Endodermal cell (in vitro differentiated cells): ENCODE measurements at regions not wholly inside any gene's neighbourhood (a gene's known extent, or its start where the extent isn't known, plus 50 kb on each side); places are given as distances from the start of the nearest gene placed in this dataset.

ENCODE experiments used
- DNase-seq: peaks from one replicate; pipeline ENCODE4 v3.0.0-alpha.2; 2017
- H3K27ac ChIP-seq: 2 replicates; pipeline ENCODE4 v1.5.1; 2013; ENCODE audit warnings: mild to moderate bottlenecking, low read depth, low read length, moderate library complexity
- H3K27me3 ChIP-seq: 2 replicates; pipeline ENCODE4 v1.6.1; 2013; ENCODE audit warnings: mild to moderate bottlenecking, low read length, moderate library complexity; ENCODE audit not compliant: insufficient read depth, control insufficient read depth, poor library complexity, severe bottlenecking
- H3K36me3 ChIP-seq: 2 replicates; pipeline ENCODE4 v1.7.0; 2013; ENCODE audit warnings: mild to moderate bottlenecking, low read length, moderate library complexity; ENCODE audit not compliant: control insufficient read depth, insufficient read depth
- H3K4me1 ChIP-seq: one replicate; pipeline ENCODE4 v1.7.0; 2013; ENCODE audit warnings: low read length; ENCODE audit not compliant: control insufficient read depth, insufficient read depth
- H3K4me3 ChIP-seq: 2 replicates; pipeline ENCODE4 v1.5.1; 2013; ENCODE audit warnings: mild to moderate bottlenecking, low read length, moderate library complexity
- H3K9ac ChIP-seq: 2 replicates; pipeline ENCODE4 v1.6.1; 2013; ENCODE audit warnings: mild to moderate bottlenecking, low read length, moderate library complexity; ENCODE audit not compliant: poor library complexity, severe bottlenecking; ENCODE audit errors: extremely low read depth
- H3K9me3 ChIP-seq: 2 replicates; pipeline ENCODE4 v1.6.1; 2013; ENCODE audit warnings: mild to moderate bottlenecking, low read length, moderate library complexity; ENCODE audit not compliant: control insufficient read depth
- H3K27ac Mint-ChIP-seq: 2 replicates; pipeline ENCODE4 v1.8.0; 2020; ENCODE audit warnings: mixed read lengths
- H3K27me3 Mint-ChIP-seq: 2 replicates; pipeline ENCODE4 v1.8.0; 2021; ENCODE audit warnings: mild to moderate bottlenecking, mixed read lengths; ENCODE audit not compliant: insufficient read depth
- H3K36me3 Mint-ChIP-seq: 2 replicates; pipeline ENCODE4 v1.8.0; 2020; ENCODE audit warnings: low read depth, mixed read lengths
- H3K4me1 Mint-ChIP-seq: 2 replicates; pipeline ENCODE4 v1.8.0; 2020; ENCODE audit warnings: mixed read lengths
- H3K4me3 Mint-ChIP-seq: 2 replicates; pipeline ENCODE4 v1.8.0; 2020; ENCODE audit warnings: mild to moderate bottlenecking, moderate library complexity, mixed read lengths
- H3K9me3 Mint-ChIP-seq: 2 replicates; pipeline ENCODE4 v1.8.0; 2020; ENCODE audit warnings: mild to moderate bottlenecking, mixed read lengths
- WGBS, 2 experiments: methylation state at CpG; one replicate each; pipeline versions ENCODE4 v1.1.5 to v1.1.7; 2013; ENCODE audit warnings: missing lambda C conversion rate in 2 of 2, mixed read lengths in 1 of 2; ENCODE audit not compliant: insufficient coverage in 1 of 2, insufficient read length in 1 of 2; 5-methylcytosine and 5-hydroxymethylcytosine counted together
- TF ChIP-seq, protein P1 (sequence below): fragments of 200-600 bp; sonication (generic); conservative IDR thresholded peaks from 2 replicates; pipeline ENCODE4 v1.5.0; 2021; ENCODE audit warnings: antibody characterized with exemption, mild to moderate bottlenecking

- Histone ChIP-seq H3K36me3 (no peaks in the 10 kb centered on the region), H3K4me3 (no peak overlapping the region), H3K4me1 (no peaks in the 10 kb centered on the region), H3K27me3 (no peaks in the 10 kb centered on the region), H3K9ac (no peak overlapping the region), H3K9me3 (no peaks in the 10 kb centered on the region), H3K27ac (no peak overlapping the region)
- H3K9me3 Mint-ChIP-seq, result no peaks in the 10 kb centered on the region
- TF ChIP-seq, protein P1, sequence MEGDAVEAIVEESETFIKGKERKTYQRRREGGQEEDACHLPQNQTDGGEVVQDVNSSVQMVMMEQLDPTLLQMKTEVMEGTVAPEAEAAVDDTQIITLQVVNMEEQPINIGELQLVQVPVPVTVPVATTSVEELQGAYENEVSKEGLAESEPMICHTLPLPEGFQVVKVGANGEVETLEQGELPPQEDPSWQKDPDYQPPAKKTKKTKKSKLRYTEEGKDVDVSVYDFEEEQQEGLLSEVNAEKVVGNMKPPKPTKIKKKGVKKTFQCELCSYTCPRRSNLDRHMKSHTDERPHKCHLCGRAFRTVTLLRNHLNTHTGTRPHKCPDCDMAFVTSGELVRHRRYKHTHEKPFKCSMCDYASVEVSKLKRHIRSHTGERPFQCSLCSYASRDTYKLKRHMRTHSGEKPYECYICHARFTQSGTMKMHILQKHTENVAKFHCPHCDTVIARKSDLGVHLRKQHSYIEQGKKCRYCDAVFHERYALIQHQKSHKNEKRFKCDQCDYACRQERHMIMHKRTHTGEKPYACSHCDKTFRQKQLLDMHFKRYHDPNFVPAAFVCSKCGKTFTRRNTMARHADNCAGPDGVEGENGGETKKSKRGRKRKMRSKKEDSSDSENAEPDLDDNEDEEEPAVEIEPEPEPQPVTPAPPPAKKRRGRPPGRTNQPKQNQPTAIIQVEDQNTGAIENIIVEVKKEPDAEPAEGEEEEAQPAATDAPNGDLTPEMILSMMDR, result no peak
- WGBS, 2 experiments, result 85 to 86% methylated on average over 2 to 5 of the region's 5 CpGs
- peaks cover 5% of the 10 kb centered on the region for H3K4me1 Mint-ChIP-seq
- H3K4me3 Mint-ChIP-seq, result no peak overlapping the region
- H3K27ac Mint-ChIP-seq, result no peak overlapping the region
- no peaks in the 10 kb centered on the region for H3K36me3 Mint-ChIP-seq
- peaks cover 10% of the 10 kb centered on the region for H3K27me3 Mint-ChIP-seq
- DNase-seq, result no peak
Measured at GRCh38 chr9:108156270-108156998, 666.9 kb upstream of the KLF4 start.

- H3K36me3 ChIP-seq, result no peaks in the 10 kb centered on the region
- 80% methylated on average over 3 to 4 of the region's 4 CpGs for WGBS, 2 experiments
- no peaks in the 10 kb centered on the region for H3K27me3 ChIP-seq
- H3K27ac Mint-ChIP-seq, result no peak overlapping the region
- TF ChIP-seq, protein P1, result no peak
- H3K4me3 Mint-ChIP-seq, result no peak overlapping the region
- H3K4me1 Mint-ChIP-seq, result peaks cover 4% of the 10 kb centered on the region
- peaks cover 3% of the 10 kb centered on the region for H3K27me3 Mint-ChIP-seq
- no peak overlapping the region for H3K27ac ChIP-seq
- no peak for DNase-seq
- H3K4me3 ChIP-seq, result no peak overlapping the region
- H3K4me1 ChIP-seq, result no peaks in the 10 kb centered on the region
- H3K36me3 Mint-ChIP-seq, result no peaks in the 10 kb centered on the region
- no peak overlapping the region for H3K9ac ChIP-seq
- no peaks in the 10 kb centered on the region for H3K9me3 ChIP-seq
- H3K9me3 Mint-ChIP-seq, result no peaks in the 10 kb centered on the region
Measured at GRCh38 chr9:108153416-108153815, 663.8 kb upstream of the KLF4 start.

DNA sequence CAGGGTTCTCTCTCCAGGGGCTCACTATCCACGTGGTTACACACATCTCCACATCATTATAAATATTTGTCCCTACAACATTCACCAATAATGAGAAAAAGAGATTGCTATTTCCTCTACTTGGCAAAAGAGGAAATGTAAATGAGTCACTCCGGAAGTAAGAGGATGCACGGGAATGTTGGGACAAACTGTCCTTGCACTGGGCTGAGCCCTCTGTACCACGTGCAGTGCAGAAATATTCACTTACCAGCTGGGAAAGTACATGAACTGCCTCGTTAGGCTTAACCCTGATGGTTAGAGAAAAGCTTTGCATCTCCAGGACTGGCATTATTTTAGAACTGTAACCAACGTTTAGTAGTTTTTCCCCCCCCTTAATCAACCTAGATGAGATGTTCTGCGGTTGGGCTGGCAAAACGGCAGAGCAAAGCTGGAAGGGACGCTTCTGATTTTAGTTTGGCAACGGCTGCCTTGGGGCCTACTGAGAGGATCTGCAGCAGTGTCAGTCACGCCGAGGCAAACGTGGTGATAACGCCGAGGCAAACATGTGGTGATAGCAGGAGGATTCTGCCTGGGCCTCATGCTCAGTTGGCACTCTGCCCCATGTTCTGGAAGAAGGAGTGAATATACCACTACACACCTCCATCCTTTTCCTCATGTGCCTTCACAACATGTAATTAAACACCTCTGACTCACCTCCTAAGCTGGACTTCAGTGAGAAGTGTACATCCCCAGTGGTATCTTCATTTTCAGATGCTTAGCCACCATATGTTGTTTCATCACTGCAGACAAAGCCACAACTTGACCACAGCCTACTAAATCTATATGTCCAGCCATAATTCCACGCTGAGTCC lies 661.4 kb upstream of the KLF4 start:
- peaks cover 3% of the 10 kb centered on the region for H3K9me3 Mint-ChIP-seq
- 86 to 92% methylated on average over 12 to 16 of the region's 16 CpGs for WGBS, 2 experiments
- no peaks in the 10 kb centered on the region for H3K36me3 Mint-ChIP-seq

More for the DNA sequence above, 661.4 kb upstream of the KLF4 start:
- no peak overlapping the region for H3K4me3 ChIP-seq
- Mint-ChIP-seq H3K4me3 (no peak overlapping the region), H3K4me1 (no peaks in the 10 kb centered on the region), H3K27ac (no peak overlapping the region), H3K27me3 (peaks cover 3% of the 10 kb centered on the region)
- no peaks in the 10 kb centered on the region for H3K27me3 ChIP-seq
- H3K27ac ChIP-seq, result no peak overlapping the region
- no peak overlapping the region for H3K9ac ChIP-seq
- no peaks in the 10 kb centered on the region for H3K36me3 ChIP-seq
- no peaks in the 10 kb centered on the region for H3K9me3 ChIP-seq
- no peaks in the 10 kb centered on the region for H3K4me1 ChIP-seq
- TF ChIP-seq, protein P1, result no peak
- no peak for DNase-seq
